ENCODE measurements at regions not wholly inside any gene's neighbourhood (a gene's known extent, or its start where the extent isn't known, plus 50 kb on each side); places are given as distances from the start of the nearest gene placed in this dataset.

- in situ Hi-C loops (cut with HindIII; ENCODE audit: low sequenced_read_pairs), result no loop called here
- TF ChIP-seq CTCF (IDR thresholded peaks at IDR 0.05; ENCODE audit: low read depth, low read length, missing control alignments), result no peak
- DNase-seq (ENCODE audit: low read depth), result no peak
- H3K4me3 ChIP-seq (ENCODE audit: low read depth, low read length), result no peak overlapping the region
Measured at GRCh38 chr20:39762716-39763115, 800.6 kb downstream of the DHX35 start.

GRCh38 chr20:39758876-39759275, 796.7 kb downstream of the DHX35 start:
- in situ Hi-C loops (cut with HindIII; ENCODE audit: low sequenced_read_pairs), result no loop called here
- TF ChIP-seq CTCF (IDR thresholded peaks at IDR 0.05; ENCODE audit: low read depth, low read length, missing control alignments), result no peak
- DNase-seq (ENCODE audit: low read depth), result no peak

GRCh38 chr20:39756828-39757227, 794.7 kb downstream of the DHX35 start:
- no peak for DNase-seq (ENCODE audit: low read depth)
- no peak for TF ChIP-seq CTCF (IDR thresholded peaks at IDR 0.05; ENCODE audit: low read depth, low read length, missing control alignments)
- H3K4me3 ChIP-seq (ENCODE audit: low read depth, low read length), result no peak overlapping the region
- in situ Hi-C loops (cut with HindIII; ENCODE audit: low sequenced_read_pairs), result no loop called here

More at GRCh38 chr20:39758876-39759275, 796.7 kb downstream of the DHX35 start:
- no peak overlapping the region for H3K4me3 ChIP-seq (ENCODE audit: low read depth, low read length)

GRCh38 chr20:39756369-39756768, 794.2 kb downstream of the DHX35 start:
- in situ Hi-C loops (cut with HindIII; ENCODE audit: low sequenced_read_pairs), result no loop called here
- no peak overlapping the region for H3K4me3 ChIP-seq (ENCODE audit: low read depth, low read length)
- no peak for TF ChIP-seq CTCF (IDR thresholded peaks at IDR 0.05; ENCODE audit: low read depth, low read length, missing control alignments)
- DNase-seq (ENCODE audit: low read depth), result no peak

- H3K4me3 ChIP-seq (ENCODE audit: low read depth, low read length), result no peak overlapping the region
- in situ Hi-C loops (cut with HindIII; ENCODE audit: low sequenced_read_pairs), result no loop called here
- no peak for TF ChIP-seq CTCF (IDR thresholded peaks at IDR 0.05; ENCODE audit: low read depth, low read length, missing control alignments)
- no peak for DNase-seq (ENCODE audit: low read depth)
Measured at GRCh38 chr20:39752262-39752876, 790.2 kb downstream of the DHX35 start.

- in situ Hi-C loops (cut with HindIII; ENCODE audit: low sequenced_read_pairs), result no loop called here
- DNase-seq (ENCODE audit: low read depth), result no peak
- no peak for TF ChIP-seq CTCF (IDR thresholded peaks at IDR 0.05; ENCODE audit: low read depth, low read length, missing control alignments)
- no peak overlapping the region for H3K4me3 ChIP-seq (ENCODE audit: low read depth, low read length)
Measured at GRCh38 chr20:39751557-39752137, 789.5 kb downstream of the DHX35 start.
